Osteoblast (primary cell): ENCODE measurements at regions not wholly inside any gene's neighbourhood (a gene's known extent, or its start where the extent isn't known, plus 50 kb on each side); places are given as distances from the start of the nearest gene placed in this dataset.

Experiments
- DNase-seq: peaks from one replicate; pipeline ENCODE4 v3.0.0; 2011; ENCODE audit warnings: low spot score, mixed read lengths; ENCODE audit not compliant: insufficient read length; ENCODE audit errors: missing footprints
- H2AFZ ChIP-seq: 2 replicates; pipeline ENCODE4 v1.6.0; 2011; ENCODE audit warnings: mild to moderate bottlenecking, low read length
- H3K27ac ChIP-seq: 2 replicates; pipeline ENCODE4 v1.5.1; 2011; ENCODE audit warnings: mild to moderate bottlenecking, low read depth, low read length, moderate library complexity
- H3K27me3 ChIP-seq: 2 replicates; pipeline ENCODE4 v1.6.0; 2012; ENCODE audit warnings: mild to moderate bottlenecking, control low read depth, inconsistent platforms, low read length, moderate library complexity; ENCODE audit not compliant: insufficient read depth
- H3K36me3 ChIP-seq: 2 replicates; pipeline ENCODE4 v1.5.1; 2011; ENCODE audit warnings: mild to moderate bottlenecking, low read length, control low read depth, moderate library complexity; ENCODE audit not compliant: insufficient read depth
- H3K4me1 ChIP-seq: 2 replicates; pipeline ENCODE4 v1.5.1; 2011; ENCODE audit warnings: mild to moderate bottlenecking, low read length, control low read depth, moderate library complexity; ENCODE audit not compliant: insufficient read depth
- H3K4me2 ChIP-seq: 2 replicates; pipeline ENCODE4 v1.6.0; 2011; ENCODE audit warnings: mild to moderate bottlenecking, low read length; ENCODE audit not compliant: insufficient read depth
- H3K4me3 ChIP-seq: fragments of 200-600 bp; sonication (generic); 3 replicates; pipeline ENCODE4 v1.5.1; 2012; ENCODE audit warnings: mild to moderate bottlenecking, low read length, inconsistent platforms; ENCODE audit not compliant: insufficient read depth
- H3K79me2 ChIP-seq: 2 replicates; pipeline ENCODE4 v1.6.0; 2012; ENCODE audit warnings: mild to moderate bottlenecking, low read length, control low read depth, inconsistent platforms; ENCODE audit not compliant: insufficient read depth
- H3K9me3 ChIP-seq: 2 replicates; pipeline ENCODE4 v1.5.1; 2011; ENCODE audit warnings: low read depth, low read length, control low read depth
- H4K20me1 ChIP-seq: 2 replicates; pipeline ENCODE4 v1.6.0; 2012; ENCODE audit warnings: mild to moderate bottlenecking, low read length, control low read depth; ENCODE audit not compliant: insufficient read depth
- TF ChIP-seq, protein P1 (sequence below): IDR thresholded peaks from 2 replicates; pipeline ENCODE4 v1.5.1; 2011; ENCODE audit warnings: mild to moderate bottlenecking, low read depth, low read length, moderate library complexity; ENCODE audit errors: extremely low read depth

- peaks cover 13% of the 10 kb centered on the region for H3K9me3 ChIP-seq
- H3K4me3 ChIP-seq = no peak overlapping the region
- H3K4me1 ChIP-seq = no peaks in the 10 kb centered on the region
Measured at GRCh38 chr19:8902520-8902919, 70.3 kb downstream of the MBD3L1 start.

GRCh38 chr19:8904597-8904996, 72.4 kb downstream of the MBD3L1 start:
- no peak for DNase-seq
- Histone ChIP-seq H3K9me3 (peaks cover 11% of the 10 kb centered on the region), H3K79me2 (no peaks in the 10 kb centered on the region), H3K4me3 (no peak overlapping the region), H3K4me1 (no peaks in the 10 kb centered on the region), H3K36me3 (no peaks in the 10 kb centered on the region), H3K27ac (no peak overlapping the region), H3K4me2 (no peak overlapping the region), H2AFZ (no peak overlapping the region), H4K20me1 (no peaks in the 10 kb centered on the region), H3K27me3 (no peaks in the 10 kb centered on the region)
- TF ChIP-seq, protein P1, sequence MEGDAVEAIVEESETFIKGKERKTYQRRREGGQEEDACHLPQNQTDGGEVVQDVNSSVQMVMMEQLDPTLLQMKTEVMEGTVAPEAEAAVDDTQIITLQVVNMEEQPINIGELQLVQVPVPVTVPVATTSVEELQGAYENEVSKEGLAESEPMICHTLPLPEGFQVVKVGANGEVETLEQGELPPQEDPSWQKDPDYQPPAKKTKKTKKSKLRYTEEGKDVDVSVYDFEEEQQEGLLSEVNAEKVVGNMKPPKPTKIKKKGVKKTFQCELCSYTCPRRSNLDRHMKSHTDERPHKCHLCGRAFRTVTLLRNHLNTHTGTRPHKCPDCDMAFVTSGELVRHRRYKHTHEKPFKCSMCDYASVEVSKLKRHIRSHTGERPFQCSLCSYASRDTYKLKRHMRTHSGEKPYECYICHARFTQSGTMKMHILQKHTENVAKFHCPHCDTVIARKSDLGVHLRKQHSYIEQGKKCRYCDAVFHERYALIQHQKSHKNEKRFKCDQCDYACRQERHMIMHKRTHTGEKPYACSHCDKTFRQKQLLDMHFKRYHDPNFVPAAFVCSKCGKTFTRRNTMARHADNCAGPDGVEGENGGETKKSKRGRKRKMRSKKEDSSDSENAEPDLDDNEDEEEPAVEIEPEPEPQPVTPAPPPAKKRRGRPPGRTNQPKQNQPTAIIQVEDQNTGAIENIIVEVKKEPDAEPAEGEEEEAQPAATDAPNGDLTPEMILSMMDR = no peak

More at GRCh38 chr19:8902520-8902919, 70.3 kb downstream of the MBD3L1 start:
- Histone ChIP-seq H3K27me3 (no peaks in the 10 kb centered on the region), H3K79me2 (no peaks in the 10 kb centered on the region), H3K27ac (no peak overlapping the region), H4K20me1 (no peaks in the 10 kb centered on the region), H2AFZ (no peak overlapping the region), H3K36me3 (no peaks in the 10 kb centered on the region), H3K4me2 (no peak overlapping the region)
- DNase-seq = no peak
- TF ChIP-seq, protein P1 = no peak

- no peak overlapping the region for H3K4me3 ChIP-seq
- TF ChIP-seq, protein P1 = no peak
Measured at GRCh38 chr19:8905342-8905741, 73.2 kb downstream of the MBD3L1 start.

DNA sequence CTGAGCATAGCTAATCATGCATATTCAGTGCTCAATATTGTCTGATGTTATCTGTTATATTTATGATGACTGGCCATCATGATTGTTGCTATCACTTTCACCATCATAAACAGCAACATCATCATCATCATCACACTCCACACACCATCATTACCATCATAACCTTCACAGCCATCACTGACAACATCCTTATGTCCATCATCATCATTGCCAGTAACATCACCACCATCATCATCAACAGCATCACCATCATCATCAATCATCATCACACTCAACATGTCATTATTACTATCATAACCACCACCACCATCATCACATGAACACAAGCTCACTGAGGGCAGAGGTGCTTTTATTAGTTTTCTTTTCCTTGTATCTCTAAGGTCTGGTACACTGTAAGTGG, 75.9 kb downstream of the MBD3L1 start:
- Histone ChIP-seq H3K79me2 (no peaks in the 10 kb centered on the region), H3K27me3 (no peaks in the 10 kb centered on the region), H2AFZ (no peak overlapping the region), H3K4me2 (no peak overlapping the region), H3K9me3 (peaks cover 3% of the 10 kb centered on the region), H3K36me3 (no peaks in the 10 kb centered on the region), H3K4me1 (no peaks in the 10 kb centered on the region), H4K20me1 (no peaks in the 10 kb centered on the region), H3K4me3 (no peak overlapping the region), H3K27ac (no peak overlapping the region)
- DNase-seq = no peak
- TF ChIP-seq, protein P1 = no peak

More at GRCh38 chr19:8905342-8905741, 73.2 kb downstream of the MBD3L1 start:
- Histone ChIP-seq H3K9me3 (peaks cover 11% of the 10 kb centered on the region), H3K36me3 (no peaks in the 10 kb centered on the region), H3K79me2 (no peaks in the 10 kb centered on the region), H3K4me2 (no peak overlapping the region), H3K27ac (no peak overlapping the region), H3K4me1 (no peaks in the 10 kb centered on the region), H4K20me1 (no peaks in the 10 kb centered on the region), H2AFZ (no peak overlapping the region), H3K27me3 (no peaks in the 10 kb centered on the region)
- DNase-seq = no peak
